ENCODE measurements at regions not wholly inside any gene's neighbourhood (a gene's known extent, or its start where the extent isn't known, plus 50 kb on each side); places are given as distances from the start of the nearest gene placed in this dataset.

GRCh38 chr3:178385280-178385952 lies 150.8 kb upstream of the KCNMB2 start:
- TF ChIP-seq, protein P1, sequence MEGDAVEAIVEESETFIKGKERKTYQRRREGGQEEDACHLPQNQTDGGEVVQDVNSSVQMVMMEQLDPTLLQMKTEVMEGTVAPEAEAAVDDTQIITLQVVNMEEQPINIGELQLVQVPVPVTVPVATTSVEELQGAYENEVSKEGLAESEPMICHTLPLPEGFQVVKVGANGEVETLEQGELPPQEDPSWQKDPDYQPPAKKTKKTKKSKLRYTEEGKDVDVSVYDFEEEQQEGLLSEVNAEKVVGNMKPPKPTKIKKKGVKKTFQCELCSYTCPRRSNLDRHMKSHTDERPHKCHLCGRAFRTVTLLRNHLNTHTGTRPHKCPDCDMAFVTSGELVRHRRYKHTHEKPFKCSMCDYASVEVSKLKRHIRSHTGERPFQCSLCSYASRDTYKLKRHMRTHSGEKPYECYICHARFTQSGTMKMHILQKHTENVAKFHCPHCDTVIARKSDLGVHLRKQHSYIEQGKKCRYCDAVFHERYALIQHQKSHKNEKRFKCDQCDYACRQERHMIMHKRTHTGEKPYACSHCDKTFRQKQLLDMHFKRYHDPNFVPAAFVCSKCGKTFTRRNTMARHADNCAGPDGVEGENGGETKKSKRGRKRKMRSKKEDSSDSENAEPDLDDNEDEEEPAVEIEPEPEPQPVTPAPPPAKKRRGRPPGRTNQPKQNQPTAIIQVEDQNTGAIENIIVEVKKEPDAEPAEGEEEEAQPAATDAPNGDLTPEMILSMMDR (conservative IDR thresholded peaks at IDR 0.05), result peak; percentile 97
- TF ChIP-seq ZFX (IDR thresholded peaks at IDR 0.05), result no peak

Data from C4-2B (cell line).